OCI-LY7 (cell line): ENCODE measurements at regions not wholly inside any gene's neighbourhood (a gene's known extent, or its start where the extent isn't known, plus 50 kb on each side); places are given as distances from the start of the nearest gene placed in this dataset.

Source experiments
- BruUV-seq: library from RNA; stranded (reverse); fragments of 400-500 nt; replicated peaks from 2 replicates; lab custom pipeline; 2021; lab: Mats Ljungman, UMichigan
- CTCF ChIA-PET: fragments of 300-600 bp; sonication (Branson Sonifier 250); formaldehyde crosslinking; loops from one replicate; lab custom pipeline; 2022; ENCODE audit warnings: antibody characterized with exemption; ENCODE audit not compliant: unreplicated experiment; lab: Charles Lee
- POLR2A ChIA-PET: fragments of 300-600 bp; sonication (Branson Sonifier 250); formaldehyde crosslinking; loops from one replicate; lab custom pipeline; 2022; ENCODE audit warnings: antibody characterized with exemption; lab: Charles Lee
- DNase-seq: peaks from one replicate; pipeline ENCODE4 v3.0.0-alpha.2; 2015; ENCODE audit warnings: low spot score
- H2AFZ ChIP-seq: fragments of 200-600 bp; sonication (generic), shearing (Covaris generic); 2 replicates; pipeline ENCODE4 v1.6.1; 2014; ENCODE audit warnings: mild to moderate bottlenecking, antibody characterized with exemption, low read length, moderate library complexity
- H3K27ac ChIP-seq: fragments of 200-600 bp; sonication (generic); 2 replicates; pipeline ENCODE4 v1.5.1; 2014; ENCODE audit warnings: mixed run types, low read depth, mild to moderate bottlenecking, moderate library complexity, low read length, inconsistent platforms; ENCODE audit not compliant: poor library complexity, severe bottlenecking
- H3K36me3 ChIP-seq: fragments of 200-600 bp; sonication (generic); 2 replicates; pipeline ENCODE4 v1.6.1; 2014; ENCODE audit warnings: mild to moderate bottlenecking, antibody characterized with exemption, low read length, moderate library complexity, mixed read lengths; ENCODE audit not compliant: insufficient read depth
- H3K4me1 ChIP-seq: fragments of 200-600 bp; sonication (generic); 2 replicates; pipeline ENCODE4 v1.5.1; 2014; ENCODE audit warnings: mild to moderate bottlenecking, low read length; ENCODE audit not compliant: insufficient read depth, poor library complexity, severe bottlenecking
- H3K4me2 ChIP-seq: fragments of 200-600 bp; sonication (generic); 2 replicates; pipeline ENCODE4 v1.6.1; 2014; ENCODE audit warnings: mild to moderate bottlenecking, low read length
- H3K4me3 ChIP-seq: fragments of 200-600 bp; sonication (generic); 2 replicates; pipeline ENCODE4 v1.5.1; 2014; ENCODE audit warnings: mild to moderate bottlenecking, low read depth, low read length; ENCODE audit not compliant: poor library complexity, severe bottlenecking
- H3K79me2 ChIP-seq: fragments of 200-600 bp; sonication (generic); 2 replicates; pipeline ENCODE4 v1.6.1; 2016; ENCODE audit warnings: low read depth, mild to moderate bottlenecking, low read length, moderate library complexity, mixed read lengths; ENCODE audit not compliant: insufficient read depth
- H3K9me2 ChIP-seq: fragments of 200-600 bp; sonication (generic); 2 replicates; pipeline ENCODE4 v1.6.1; 2016; ENCODE audit warnings: mild to moderate bottlenecking, low read length, mixed read lengths; ENCODE audit not compliant: insufficient read depth
- H3K9me3 ChIP-seq: fragments of 200-600 bp; sonication (generic); 2 replicates; pipeline ENCODE4 v1.6.1; 2014; ENCODE audit warnings: mild to moderate bottlenecking, mixed run types, low read length, mixed read lengths
- H4K20me1 ChIP-seq: fragments of 200-600 bp; sonication (generic); 2 replicates; pipeline ENCODE4 v1.6.1; 2014; ENCODE audit warnings: mild to moderate bottlenecking, antibody characterized with exemption, low read length, moderate library complexity, mixed read lengths; ENCODE audit not compliant: insufficient read depth
- EZH2phosphoT487 ChIP-seq: fragments of 200-600 bp; sonication (generic); IDR thresholded peaks from 2 replicates; pipeline ENCODE4 v1.6.1; 2018; ENCODE audit warnings: low read depth, borderline replicate concordance, mild to moderate bottlenecking, mixed run types, antibody characterized with exemption, low read length, moderate library complexity, mixed read lengths
- intact Hi-C: fragments of 100-400 bp; cut with micrococcal nuclease; formaldehyde crosslinking; loops from one replicate; pipeline ENCODE4 v1.10.0; 2022; ENCODE audit not compliant: unreplicated experiment
- TF ChIP-seq, protein P1 (sequence below): fragments of 200-600 bp; sonication (generic); conservative IDR thresholded peaks from 2 replicates; pipeline ENCODE4 v1.5.1; 2014; ENCODE audit warnings: mild to moderate bottlenecking, antibody characterized with exemption, low read length, moderate library complexity, mixed read lengths

GRCh38 chr14:36028218-36028617, 148.3 kb downstream of the PTCSC3 start:
- BruUV-seq, result no TSS peak
- Histone ChIP-seq H3K36me3 (no peaks in the 10 kb centered on the region), H3K79me2 (no peaks in the 10 kb centered on the region), H3K4me1 (no peaks in the 10 kb centered on the region), H3K4me3 (no peak overlapping the region), H2AFZ (no peak overlapping the region), H3K9me3 (no peaks in the 10 kb centered on the region), H3K27ac (no peak overlapping the region), H4K20me1 (no peaks in the 10 kb centered on the region), H3K9me2 (no peaks in the 10 kb centered on the region), H3K4me2 (no peak overlapping the region)
- CTCF ChIA-PET, result no interaction called here
- intact Hi-C loops, result no loop called here
- DNase-seq, result peak; percentile 19
- POLR2A ChIA-PET, result interaction anchor here (1.2 kb wide), 1 partner anchor 55 kb away, joined by 5 read pairs; no protein-coding TSS in a partner anchor
- TF ChIP-seq EZH2phosphoT487, result no peak
- TF ChIP-seq, protein P1, sequence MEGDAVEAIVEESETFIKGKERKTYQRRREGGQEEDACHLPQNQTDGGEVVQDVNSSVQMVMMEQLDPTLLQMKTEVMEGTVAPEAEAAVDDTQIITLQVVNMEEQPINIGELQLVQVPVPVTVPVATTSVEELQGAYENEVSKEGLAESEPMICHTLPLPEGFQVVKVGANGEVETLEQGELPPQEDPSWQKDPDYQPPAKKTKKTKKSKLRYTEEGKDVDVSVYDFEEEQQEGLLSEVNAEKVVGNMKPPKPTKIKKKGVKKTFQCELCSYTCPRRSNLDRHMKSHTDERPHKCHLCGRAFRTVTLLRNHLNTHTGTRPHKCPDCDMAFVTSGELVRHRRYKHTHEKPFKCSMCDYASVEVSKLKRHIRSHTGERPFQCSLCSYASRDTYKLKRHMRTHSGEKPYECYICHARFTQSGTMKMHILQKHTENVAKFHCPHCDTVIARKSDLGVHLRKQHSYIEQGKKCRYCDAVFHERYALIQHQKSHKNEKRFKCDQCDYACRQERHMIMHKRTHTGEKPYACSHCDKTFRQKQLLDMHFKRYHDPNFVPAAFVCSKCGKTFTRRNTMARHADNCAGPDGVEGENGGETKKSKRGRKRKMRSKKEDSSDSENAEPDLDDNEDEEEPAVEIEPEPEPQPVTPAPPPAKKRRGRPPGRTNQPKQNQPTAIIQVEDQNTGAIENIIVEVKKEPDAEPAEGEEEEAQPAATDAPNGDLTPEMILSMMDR, result peak; percentile 66

GRCh38 chr14:36027354-36027753, 149.2 kb downstream of the PTCSC3 start:
- ChIA-PET CTCF (no interaction called here), POLR2A (no interaction called here)
- intact Hi-C loops, result no loop called here
- DNase-seq, result no peak
- no peak overlapping the region for H3K27ac ChIP-seq
- H4K20me1 ChIP-seq, result no peaks in the 10 kb centered on the region
- no peak overlapping the region for H3K4me2 ChIP-seq
- H3K4me3 ChIP-seq, result no peak overlapping the region
- H3K4me1 ChIP-seq, result no peaks in the 10 kb centered on the region
- H2AFZ ChIP-seq, result no peak overlapping the region
- TF ChIP-seq, protein P1, result no peak
- no peak for TF ChIP-seq EZH2phosphoT487
- no peaks in the 10 kb centered on the region for H3K79me2 ChIP-seq
- no peaks in the 10 kb centered on the region for H3K9me3 ChIP-seq
- H3K36me3 ChIP-seq, result no peaks in the 10 kb centered on the region
- BruUV-seq, result no TSS peak
- no peaks in the 10 kb centered on the region for H3K9me2 ChIP-seq

DNA sequence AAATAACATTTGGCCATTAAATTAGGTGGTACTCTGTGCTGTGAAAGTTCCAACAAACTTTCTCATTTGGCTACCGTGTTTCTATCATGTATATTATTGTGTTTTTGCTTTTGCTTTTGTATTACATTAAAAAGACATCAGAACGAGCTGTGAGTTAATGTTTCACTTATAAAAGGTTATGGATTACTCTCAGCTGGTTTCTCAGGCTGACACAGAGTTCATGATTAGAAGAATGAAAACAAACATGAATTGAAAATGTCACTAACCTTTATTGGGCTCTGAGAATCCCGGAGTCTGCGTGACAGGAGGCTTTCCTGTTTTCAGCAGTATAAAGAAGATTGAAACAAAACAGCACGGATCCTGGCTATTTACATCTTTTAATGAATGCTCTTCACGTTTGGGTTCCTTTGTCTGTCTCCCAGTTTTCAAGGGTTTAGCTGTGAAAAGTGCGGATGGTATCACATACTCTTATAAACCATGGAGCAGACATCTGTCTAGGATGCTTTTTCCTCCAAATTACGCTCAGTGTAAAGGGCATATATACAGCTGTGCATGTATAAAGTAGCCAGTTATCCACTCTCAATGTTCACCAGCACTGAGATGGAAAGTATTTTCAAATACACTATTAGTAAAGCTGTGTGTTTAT, 153.6 kb downstream of the PTCSC3 start:
- Histone ChIP-seq H3K27ac (no peak overlapping the region), H3K4me2 (no peak overlapping the region), H3K4me1 (no peaks in the 10 kb centered on the region), H3K9me2 (no peaks in the 10 kb centered on the region), H4K20me1 (no peaks in the 10 kb centered on the region), H3K9me3 (no peaks in the 10 kb centered on the region), H3K79me2 (no peaks in the 10 kb centered on the region), H2AFZ (no peak overlapping the region), H3K36me3 (no peaks in the 10 kb centered on the region), H3K4me3 (no peak overlapping the region)
- POLR2A ChIA-PET, result no interaction called here
- TF ChIP-seq EZH2phosphoT487, result no peak
- TF ChIP-seq, protein P1, result no peak
- CTCF ChIA-PET, result no interaction called here
- intact Hi-C loops, result no loop called here
- no TSS peak for BruUV-seq
- DNase-seq, result no peak
